B cell (primary cell): ENCODE measurements at regions not wholly inside any gene's neighbourhood (a gene's known extent, or its start where the extent isn't known, plus 50 kb on each side); places are given as distances from the start of the nearest gene placed in this dataset.

Source experiments
- ATAC-seq: fragments of 200-7000 bp; cut with Tn5 transposase; one replicate; pipeline ENCODE4 v1.10.0; 2021; ENCODE audit warnings: low read depth, mild to moderate bottlenecking, moderate number of reproducible peaks, moderate library complexity
- CTCF ChIA-PET: fragments of 350-600 bp; sonication (Branson Sonifier 250); formaldehyde crosslinking; loops from one replicate; lab custom pipeline; 2021; ENCODE audit warnings: antibody characterized with exemption, inconsistent platforms; lab: Charles Lee
- POLR2A ChIA-PET: fragments of 350-600 bp; sonication (Branson Sonifier 250); formaldehyde crosslinking; loops from one replicate; lab custom pipeline; 2021; ENCODE audit warnings: antibody characterized with exemption; lab: Charles Lee
- DNase-seq: peaks from one replicate; pipeline ENCODE4 v3.0.0; 2013
- H2AFZ ChIP-seq: 2 replicates; pipeline ENCODE4 v1.6.1; 2012; ENCODE audit warnings: mild to moderate bottlenecking, low read depth, low read length; ENCODE audit not compliant: insufficient read depth, poor library complexity, severe bottlenecking
- H3K27ac ChIP-seq, 2 donors: 1 replicate in 1 of 2; 2 replicates in 1 of 2; pipeline ENCODE4 v1.5.1; 2012 to 2013; ENCODE audit warnings: low read length in 2 of 2, mild to moderate bottlenecking in 2 of 2, moderate library complexity in 1 of 2
- H3K27me3 ChIP-seq, 4 experiments: fragments of 200-600 bp in 1 of 4; sonication (generic) in 1 of 4; replicated peaks in 1 of 4; 1 replicate in 2 of 4; 2 replicates in 2 of 4; pipeline versions ENCODE4 v1.6.1 to v1.7.0; 2013 to 2016; ENCODE audit warnings: low read length in 3 of 4, mild to moderate bottlenecking in 2 of 4, mixed read lengths in 1 of 4, moderate library complexity in 1 of 4; ENCODE audit not compliant: insufficient read depth in 4 of 4, control insufficient read depth in 3 of 4; ENCODE audit errors: control extremely low read depth in 1 of 4
- H3K36me3 ChIP-seq, 2 experiments: replicated peaks in 1 of 2; 1 replicate in 1 of 2; 2 replicates in 1 of 2; pipeline versions ENCODE4 v1.6.1 to v1.7.1; 2013; ENCODE audit warnings: low read length in 1 of 2; ENCODE audit not compliant: insufficient read depth in 2 of 2, control insufficient read depth in 1 of 2; ENCODE audit errors: control extremely low read depth in 1 of 2, extremely low read depth in 1 of 2
- H3K4me1 ChIP-seq, 2 donors: fragments of 200-600 bp in 1 of 2; sonication (generic) in 1 of 2; 1 replicate in 1 of 2; 2 replicates in 1 of 2; pipeline versions ENCODE4 v1.5.1 to v1.6.1; 2013 to 2017; ENCODE audit warnings: low read length in 2 of 2; ENCODE audit not compliant: control insufficient read depth in 2 of 2, insufficient read depth in 2 of 2
- H3K4me2 ChIP-seq: replicated peaks from 2 replicates; pipeline ENCODE3; 2012; ENCODE audit warnings: mild to moderate bottlenecking, low read depth, low read length; ENCODE audit not compliant: poor library complexity, severe bottlenecking
- H3K4me3 ChIP-seq, 5 experiments: fragments of 200-600 bp in 1 of 5; sonication (generic) in 1 of 5; 1 replicate in 3 of 5; 2 replicates in 2 of 5; pipeline versions ENCODE4 v1.5.1 to v1.7.0; 2011 to 2016; ENCODE audit warnings: low read length in 4 of 5, mild to moderate bottlenecking in 4 of 5, low read depth in 2 of 5, control low read depth in 1 of 5, moderate library complexity in 1 of 5; ENCODE audit not compliant: insufficient read depth in 1 of 5; ENCODE audit errors: control extremely low read depth in 1 of 5, extremely low read depth in 1 of 5
- H3K79me2 ChIP-seq: fragments of 200-600 bp; sonication (generic); one replicate; pipeline ENCODE4 v1.6.0; 2016; ENCODE audit warnings: low read length; ENCODE audit not compliant: control insufficient read depth, insufficient read depth
- H3K9ac ChIP-seq: fragments of 200-600 bp; sonication (generic); 2 replicates; pipeline ENCODE4 v1.6.1; 2017; ENCODE audit warnings: mild to moderate bottlenecking, low read length, moderate library complexity
- H3K9me3 ChIP-seq, 3 donors: one replicate each; pipeline versions ENCODE4 v1.6.1 to v1.7.1; 2013; ENCODE audit warnings: low read length in 2 of 3; ENCODE audit not compliant: control insufficient read depth in 2 of 3, insufficient read depth in 1 of 3; ENCODE audit errors: control extremely low read depth in 1 of 3
- H4K20me1 ChIP-seq: 2 replicates; pipeline ENCODE4 v1.6.0; 2012; ENCODE audit warnings: mild to moderate bottlenecking, low read length; ENCODE audit not compliant: insufficient read depth, control insufficient read depth, poor library complexity, severe bottlenecking
- H3K27ac Mint-ChIP-seq: one replicate; pipeline ENCODE4 v1.8.0; 2021; ENCODE audit warnings: mixed read lengths
- H3K27me3 Mint-ChIP-seq: one replicate; pipeline ENCODE4 v1.8.0; 2021; ENCODE audit warnings: mixed read lengths
- H3K4me1 Mint-ChIP-seq: one replicate; pipeline ENCODE4 v1.8.0; 2021; ENCODE audit warnings: mixed read lengths
- H3K4me3 Mint-ChIP-seq: one replicate; pipeline ENCODE4 v1.8.0; 2021; ENCODE audit warnings: mixed read lengths
- H3K9me3 Mint-ChIP-seq: one replicate; pipeline ENCODE4 v1.8.0; 2022; ENCODE audit warnings: mixed read lengths; ENCODE audit not compliant: insufficient read depth
- CTCF ChIP-seq: fragments of 200-600 bp; IDR thresholded peaks from one replicate; pipeline ENCODE4 v1.8.0; 2022; ENCODE audit warnings: antibody characterized with exemption, mild to moderate bottlenecking
- EZH2 ChIP-seq: IDR thresholded peaks from 2 replicates; pipeline ENCODE4 v1.6.1; 2012; ENCODE audit warnings: borderline replicate concordance, low read depth, mild to moderate bottlenecking, moderate library complexity, low read length; ENCODE audit not compliant: insufficient read depth, poor library complexity, severe bottlenecking
- WGBS: methylation state at CpG from one replicate; pipeline ENCODE4 v1.1.5; 2013; ENCODE audit warnings: missing lambda C conversion rate; ENCODE audit not compliant: insufficient coverage; 5-methylcytosine and 5-hydroxymethylcytosine counted together
- intact Hi-C: fragments of 100-400 bp; cut with micrococcal nuclease; formaldehyde crosslinking; loops from one replicate; pipeline ENCODE4 v1.10.0; 2022

GRCh38 chr15:38720893-38721567 lies 156.4 kb upstream of the RASGRP1 start:
- CTCF ChIA-PET, result no interaction called here
- WGBS, result 90% methylated on average over 3 of the region's 4 CpGs

GRCh38 chr15:38721568-38721945 lies 156.9 kb upstream of the RASGRP1 start:
- no peak for TF ChIP-seq CTCF
- no peak for TF ChIP-seq EZH2
- no peak for ATAC-seq
- WGBS, result 100% methylated on average over 1 of the region's 3 CpGs
- POLR2A ChIA-PET, result no interaction called here
- Histone ChIP-seq H3K4me2 (no peak overlapping the region), H3K4me3 (no peak overlapping the region), H3K9me3 (no peaks in the 10 kb centered on the region), H3K36me3 (no peaks in the 10 kb centered on the region), H3K79me2 (no peaks in the 10 kb centered on the region), H4K20me1 (no peaks in the 10 kb centered on the region), H3K27ac (no peak overlapping the region), H3K4me1 (no peaks in the 10 kb centered on the region), H2AFZ (no peak overlapping the region), H3K9ac (no peak overlapping the region), H3K27me3 (no peaks in the 10 kb centered on the region)
- intact Hi-C loops, result no loop called here
- CTCF ChIA-PET, result no interaction called here
- no peaks in the 10 kb centered on the region for H3K9me3 Mint-ChIP-seq
- H3K27ac Mint-ChIP-seq, result no peak overlapping the region
- H3K4me3 Mint-ChIP-seq, result no peak overlapping the region
- no peaks in the 10 kb centered on the region for H3K27me3 Mint-ChIP-seq
- no peak for DNase-seq
- no peaks in the 10 kb centered on the region for H3K4me1 Mint-ChIP-seq

More at GRCh38 chr15:38720893-38721567, 156.4 kb upstream of the RASGRP1 start:
- Histone ChIP-seq H3K4me3 (no peak overlapping the region), H3K4me1 (no peaks in the 10 kb centered on the region), H3K9me3 (no peaks in the 10 kb centered on the region), H2AFZ (no peak overlapping the region), H3K27ac (no peak overlapping the region), H3K9ac (no peak overlapping the region), H3K4me2 (no peak overlapping the region), H3K27me3 (no peaks in the 10 kb centered on the region), H3K36me3 (no peaks in the 10 kb centered on the region), H4K20me1 (no peaks in the 10 kb centered on the region), H3K79me2 (no peaks in the 10 kb centered on the region)
- DNase-seq (no peak), ATAC-seq (no peak)
- Mint-ChIP-seq H3K27ac (no peak overlapping the region), H3K4me1 (no peaks in the 10 kb centered on the region), H3K27me3 (no peaks in the 10 kb centered on the region), H3K9me3 (no peaks in the 10 kb centered on the region), H3K4me3 (no peak overlapping the region)
- POLR2A ChIA-PET, result no interaction called here
- intact Hi-C loops, result no loop called here
- TF ChIP-seq EZH2 (no peak), CTCF (no peak)
